GM19468 (cell line): ENCODE measurements at regions not wholly inside any gene's neighbourhood (a gene's known extent, or its start where the extent isn't known, plus 50 kb on each side); places are given as distances from the start of the nearest gene placed in this dataset.
"Not testable (repeated sequence)": the region's sequence is repeated elsewhere in the genome, so short reads cannot be mapped to it uniquely, and the experiment has no call there.

Experiments used
- ATAC-seq: cut with Tn5 transposase; IDR thresholded peaks from one replicate; pipeline ENCODE4 v1.9.1; 2021; ENCODE audit warnings: mild to moderate bottlenecking, moderate library complexity, moderate number of reproducible peaks; ENCODE audit not compliant: unreplicated experiment; ENCODE audit errors: extremely low read depth

- ATAC-seq: no peak
Observed at GRCh38 chr7:12456506-12456905, 52.8 kb upstream of the VWDE start.

- ATAC-seq: peak; percentile 71
Observed at GRCh38 chr7:12458520-12459131, 55.0 kb upstream of the VWDE start.

DNA sequence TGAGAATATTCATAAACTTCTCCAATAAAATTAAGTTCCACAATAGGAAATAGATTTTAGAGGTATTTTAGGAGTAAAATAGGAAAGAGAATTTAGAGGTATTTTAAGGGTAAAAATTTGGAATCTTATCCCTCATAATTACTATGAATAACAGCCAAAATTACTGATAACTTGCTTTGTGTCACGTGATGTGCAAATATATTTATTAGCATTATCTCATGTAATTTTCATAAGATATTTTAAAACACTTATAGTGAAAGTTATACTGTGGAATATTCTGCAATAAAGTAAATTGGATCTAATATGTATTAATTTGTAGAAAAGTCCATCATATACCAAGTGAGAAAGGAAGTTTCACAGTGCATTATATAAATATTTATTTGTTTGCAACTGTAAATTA is 64.2 kb upstream of the VWDE start:
- no peak for ATAC-seq

- no peak for ATAC-seq
Observed at GRCh38 chr7:12469568-12469967, 65.9 kb upstream of the VWDE start.

- ATAC-seq: no peak
Observed at GRCh38 chr7:12470930-12471329, 67.3 kb upstream of the VWDE start.

DNA sequence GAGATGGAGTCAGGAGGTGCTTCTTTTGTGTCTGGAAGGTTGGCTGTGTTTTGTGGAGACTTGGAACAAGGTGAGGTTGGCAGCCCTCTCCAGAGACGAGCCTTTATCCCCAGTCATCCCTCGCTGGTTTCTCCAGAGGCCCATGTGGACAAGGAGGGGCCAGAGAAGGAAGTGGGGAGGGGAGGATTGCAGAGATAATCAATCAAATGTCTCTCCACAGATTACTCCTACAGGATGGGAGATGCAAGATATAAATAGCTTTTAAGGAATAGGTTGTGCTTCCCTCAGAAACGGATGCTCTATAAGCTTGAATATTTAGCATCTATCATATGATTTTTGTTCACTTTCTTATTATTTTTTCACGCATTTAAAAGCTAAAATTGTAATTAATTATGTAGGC is 70.4 kb upstream of the VWDE start:
- no peak for ATAC-seq

DNA sequence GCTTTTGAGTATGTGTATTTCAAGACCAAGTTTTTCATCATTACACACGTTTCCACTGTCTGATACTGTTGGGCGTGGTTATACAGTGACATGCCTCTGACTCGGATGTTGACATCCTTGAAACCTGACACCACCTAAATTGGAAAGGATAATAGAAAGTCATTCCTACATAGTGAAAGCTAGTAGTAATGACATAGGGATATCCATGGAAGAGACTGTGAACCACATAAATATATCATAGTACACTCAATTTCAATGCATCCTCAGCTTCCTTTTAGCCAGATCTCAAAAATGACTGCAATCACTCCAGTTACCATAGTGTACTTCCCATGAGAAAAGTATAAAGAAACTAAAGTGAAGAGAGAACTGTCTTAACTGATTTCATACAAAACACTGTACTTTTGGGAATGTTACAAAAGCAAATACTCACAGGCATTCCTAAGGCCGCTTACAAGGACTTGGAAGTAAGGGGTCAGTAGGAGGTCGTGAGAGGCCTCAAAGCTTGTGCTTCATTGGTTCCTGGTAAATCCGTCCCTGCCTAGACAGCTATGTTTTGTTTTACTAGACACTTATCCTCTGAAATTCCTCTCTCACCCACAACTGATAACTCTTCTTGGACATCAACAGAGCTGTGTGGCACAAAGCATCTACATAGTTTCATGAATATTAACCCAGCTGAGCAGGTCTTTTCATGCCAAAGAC is 71.8 kb upstream of the VWDE start:
- no peak for ATAC-seq

- ATAC-seq: no peak
Observed at GRCh38 chr7:12477620-12478019, 74.0 kb upstream of the VWDE start.

- ATAC-seq: no peak
Observed at GRCh38 chr7:12481722-12482121, 78.1 kb upstream of the VWDE start.

DNA sequence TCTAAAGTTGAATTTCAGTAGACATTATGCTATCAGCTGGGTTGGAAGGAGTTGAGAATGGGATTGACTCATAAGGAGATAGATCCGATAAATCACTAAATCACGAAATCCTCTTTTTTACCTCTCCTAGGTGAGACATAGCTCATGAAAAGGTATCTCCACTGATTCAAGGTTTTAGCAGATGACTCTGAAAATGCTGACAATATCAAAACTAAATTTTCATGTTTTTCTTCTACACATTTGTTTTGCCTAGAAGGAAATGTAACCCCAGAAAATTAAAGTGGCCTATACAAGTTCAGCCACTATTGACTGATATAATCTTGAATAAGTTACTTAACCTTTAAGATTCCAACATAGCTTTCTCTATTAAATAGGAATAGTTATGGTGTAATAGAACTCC is 82.2 kb upstream of the VWDE start:
- ATAC-seq: no peak

- no peak for ATAC-seq
Observed at GRCh38 chr7:12488341-12488740, 82.2 kb upstream of the SCIN start.

DNA sequence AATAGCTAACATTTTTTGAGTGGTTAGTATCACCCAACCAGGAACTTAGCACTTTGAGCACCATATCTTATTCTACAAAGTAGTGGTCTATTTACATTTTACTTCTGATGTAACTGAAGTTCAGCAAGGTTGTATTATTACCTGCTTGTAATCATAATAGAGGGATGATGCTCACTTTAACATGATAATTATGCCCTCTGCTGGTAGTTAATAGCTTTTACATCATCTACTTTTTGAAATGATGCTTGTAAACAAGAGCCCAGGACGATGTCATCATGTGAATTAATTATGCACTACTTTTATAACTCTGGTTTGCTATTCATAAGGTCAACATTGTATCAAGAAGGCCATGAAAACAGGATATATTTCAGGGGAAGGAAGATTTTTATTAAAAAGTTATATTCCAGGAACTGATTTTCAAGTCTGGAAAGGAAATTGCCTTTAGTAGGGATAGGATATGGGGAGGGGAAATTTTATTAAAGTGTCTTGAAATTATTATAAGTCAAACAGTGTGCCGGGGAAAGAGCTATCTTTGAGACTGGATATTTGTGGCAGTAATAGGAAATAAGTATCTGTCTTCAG is 80.3 kb upstream of the SCIN start:
- no peak for ATAC-seq

GRCh38 chr7:12490940-12491339 is 79.6 kb upstream of the SCIN start:
- no peak for ATAC-seq

DNA sequence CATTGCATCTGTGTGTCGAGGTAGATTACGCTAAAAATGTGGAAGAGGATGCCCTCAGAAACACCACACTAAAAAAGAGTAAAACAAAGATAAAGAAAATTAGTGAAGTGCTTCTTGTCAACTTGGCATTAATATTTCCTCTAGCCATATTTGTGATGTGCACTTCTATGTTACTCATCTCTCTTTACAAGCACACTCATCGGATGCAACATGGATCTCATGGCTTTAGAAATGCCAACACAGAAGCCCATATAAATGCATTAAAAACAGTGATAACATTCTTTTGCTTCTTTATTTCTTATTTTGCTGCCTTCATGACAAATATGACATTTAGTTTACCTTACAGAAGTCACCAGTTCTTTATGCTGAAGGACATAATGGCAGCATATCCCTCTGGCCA is 79.0 kb upstream of the SCIN start:
- no peak for ATAC-seq

- no peak for ATAC-seq
Observed at GRCh38 chr7:12493407-12493806, 77.1 kb upstream of the SCIN start.

DNA sequence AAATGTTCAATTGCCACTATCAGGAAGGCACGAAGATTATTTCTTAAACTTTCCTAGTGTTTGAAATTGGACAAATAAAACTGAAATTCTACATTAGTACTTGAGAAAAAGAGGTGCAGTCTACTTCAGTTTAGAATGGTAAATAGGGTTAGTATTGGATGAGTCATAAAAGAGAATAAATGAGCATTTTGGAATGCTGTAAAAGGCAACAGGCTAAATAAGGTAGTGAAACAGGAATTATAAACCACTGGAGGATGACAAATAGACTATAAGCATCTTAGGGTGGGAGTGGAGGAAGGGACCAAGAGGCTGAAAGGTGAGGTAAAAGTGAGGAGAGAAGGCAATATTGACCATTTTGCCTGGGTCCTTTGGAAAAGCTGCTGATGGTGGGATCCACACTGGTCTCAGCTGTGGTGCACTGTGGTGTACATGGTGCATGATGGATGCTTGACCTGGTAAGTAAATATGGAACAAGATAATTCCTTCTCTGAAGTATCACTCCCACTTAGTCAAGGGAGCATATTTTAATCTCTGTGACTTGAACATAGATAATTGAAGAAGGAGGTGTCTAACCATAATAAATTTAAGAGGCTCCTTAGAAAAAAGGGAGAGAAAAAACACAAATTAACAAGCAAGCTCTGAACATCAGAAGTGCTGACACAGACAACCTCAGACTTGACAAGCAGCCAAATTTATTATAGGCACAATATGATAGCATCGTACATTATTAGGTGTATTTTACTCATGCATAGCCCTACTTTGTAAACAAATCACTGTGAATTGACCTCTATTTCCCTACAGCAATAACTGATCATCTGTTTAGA is 76.4 kb upstream of the SCIN start:
- no peak for ATAC-seq

DNA sequence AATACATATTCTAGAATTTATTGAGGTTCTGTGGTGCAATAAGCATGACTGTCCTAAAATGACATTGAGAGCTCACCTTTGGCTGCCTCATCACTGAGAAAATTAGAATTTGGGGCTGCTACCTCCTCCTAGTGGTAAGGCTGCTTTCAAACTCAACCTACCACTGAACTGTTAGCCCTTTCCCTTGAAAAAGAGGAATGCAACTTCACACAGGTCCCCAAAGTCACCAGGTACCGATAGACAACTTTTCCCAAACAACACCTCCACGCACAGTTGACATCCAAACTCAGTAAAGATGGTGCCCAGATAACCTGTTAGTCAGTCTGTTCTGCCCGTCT is 75.9 kb upstream of the SCIN start:
- no peak for ATAC-seq

DNA sequence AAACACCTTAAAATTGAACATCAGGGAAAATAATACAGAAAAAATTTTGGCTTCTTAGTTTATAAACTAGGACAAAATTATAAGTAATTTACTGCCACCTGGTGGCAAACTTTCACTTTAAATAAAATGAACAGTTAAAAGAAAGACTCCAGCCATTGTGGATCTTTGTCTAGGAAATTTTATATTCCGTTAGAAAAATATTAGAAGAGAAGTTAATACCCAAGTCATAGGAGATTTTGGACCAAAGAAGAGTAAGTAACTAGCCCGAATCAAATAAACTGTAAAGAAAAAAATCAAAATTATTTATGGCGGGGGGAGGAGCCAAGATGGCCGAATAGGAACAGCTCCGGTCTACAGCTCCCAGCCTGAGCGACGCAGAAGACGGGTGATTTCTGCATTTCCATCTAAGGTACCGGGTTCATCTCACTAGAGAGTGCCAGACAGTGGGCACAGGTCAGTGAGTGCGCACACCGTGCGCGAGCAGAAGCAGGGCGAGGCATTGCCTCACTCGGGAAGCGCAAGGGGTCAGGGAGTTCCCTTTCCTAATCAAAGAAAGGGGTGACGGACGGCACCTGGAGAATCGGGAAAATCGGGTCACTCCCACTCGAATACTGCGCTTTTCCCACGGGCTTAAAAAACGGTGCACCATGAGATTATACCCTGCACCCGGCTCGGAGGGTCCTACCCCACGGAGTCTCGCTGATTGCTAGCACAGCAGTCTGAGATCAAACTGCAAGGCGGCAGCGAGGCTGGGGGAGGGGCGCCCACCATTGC is 73.4 kb upstream of the SCIN start:
- not testable (repeated sequence) for ATAC-seq

- no peak for ATAC-seq
Observed at GRCh38 chr7:12504149-12504548, 66.4 kb upstream of the SCIN start.

GRCh38 chr7:12508005-12508404 is 62.5 kb upstream of the SCIN start:
- no peak for ATAC-seq
